Activated T-helper 1 cell treated with anti-CD3 and anti-CD28 coated beads, Interleukin-12 subunit alpha, Interleukin-12 subunit beta, Interleukin-2, Interleukin-4 antibody, amounts not matched to agents 30 ng/mL and 10 ng/mL and 1 ng/mL, durations not matched to agents 14 hours and 24 hours and 36 hours (primary cell): ENCODE measurements at regions not wholly inside any gene's neighbourhood (a gene's known extent, or its start where the extent isn't known, plus 50 kb on each side); places are given as distances from the start of the nearest gene placed in this dataset.

ENCODE experiments used
- DNase-seq: peaks from one replicate; pipeline ENCODE4 v3.0.0; 2021; ENCODE audit warnings: low spot score
- H3K27ac Mint-ChIP-seq: one replicate; pipeline ENCODE4 v1.8.0; 2021; ENCODE audit warnings: mild to moderate bottlenecking, mixed read lengths
- H3K27me3 Mint-ChIP-seq: one replicate; pipeline ENCODE4 v1.8.0; 2022; ENCODE audit warnings: mild to moderate bottlenecking, moderate library complexity, mixed read lengths; ENCODE audit not compliant: insufficient read depth
- H3K36me3 Mint-ChIP-seq: one replicate; pipeline ENCODE4 v1.8.0; 2021; ENCODE audit warnings: low read depth, mixed read lengths
- H3K4me1 Mint-ChIP-seq: one replicate; pipeline ENCODE4 v1.8.0; 2021; ENCODE audit warnings: low read depth, mixed read lengths
- H3K4me3 Mint-ChIP-seq: one replicate; pipeline ENCODE4 v1.8.0; 2021; ENCODE audit warnings: mild to moderate bottlenecking, moderate library complexity, mixed read lengths
- H3K9me3 Mint-ChIP-seq: one replicate; pipeline ENCODE4 v1.8.0; 2021; ENCODE audit warnings: mixed read lengths
- intact Hi-C: fragments of 100-400 bp; cut with micrococcal nuclease; formaldehyde crosslinking; loops from one replicate; pipeline ENCODE4 v1.15.1; 2024

GRCh38 chr18:61616111-61616610, 276.6 kb downstream of the RNF152 start:
- Mint-ChIP-seq H3K9me3 (no peaks in the 10 kb centered on the region), H3K27me3 (peaks cover 9% of the 10 kb centered on the region), H3K4me3 (no peak overlapping the region), H3K4me1 (no peaks in the 10 kb centered on the region), H3K36me3 (no peaks in the 10 kb centered on the region), H3K27ac (no peak overlapping the region)
- DNase-seq: no peak
- intact Hi-C loops: no loop called here

DNA sequence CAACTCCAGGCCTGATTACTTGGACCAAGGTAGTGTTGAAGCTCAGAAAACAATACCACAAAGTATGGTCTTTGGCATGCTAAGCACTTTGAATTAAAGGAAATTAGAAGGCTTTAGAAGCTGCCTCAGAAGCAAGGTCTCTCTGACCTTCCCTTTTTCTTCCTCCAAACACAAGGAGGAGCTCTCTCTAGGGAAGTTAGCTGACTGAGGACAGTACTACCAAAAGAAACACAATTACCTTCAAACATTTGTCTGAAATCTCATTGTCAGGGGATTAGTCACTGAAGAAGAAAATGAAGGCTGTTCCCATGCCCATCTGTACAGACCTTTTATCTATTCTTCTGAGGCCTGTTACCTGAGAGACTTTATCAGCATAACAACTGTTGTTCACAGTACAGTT, 279.3 kb downstream of the CDH20 start:
- no peak for DNase-seq
- H3K4me3 Mint-ChIP-seq: no peak overlapping the region
- no peak overlapping the region for H3K27ac Mint-ChIP-seq
- intact Hi-C loops: no loop called here
- H3K4me1 Mint-ChIP-seq: no peaks in the 10 kb centered on the region
- H3K9me3 Mint-ChIP-seq: no peaks in the 10 kb centered on the region
- no peaks in the 10 kb centered on the region for H3K36me3 Mint-ChIP-seq
- H3K27me3 Mint-ChIP-seq: peaks cover 15% of the 10 kb centered on the region

GRCh38 chr18:61609131-61609530, 275.9 kb downstream of the CDH20 start:
- Mint-ChIP-seq H3K4me1 (no peaks in the 10 kb centered on the region), H3K36me3 (no peaks in the 10 kb centered on the region), H3K27me3 (peaks cover 29% of the 10 kb centered on the region), H3K27ac (no peak overlapping the region), H3K4me3 (no peak overlapping the region), H3K9me3 (no peaks in the 10 kb centered on the region)
- no peak for DNase-seq
- intact Hi-C loops: no loop called here

DNA sequence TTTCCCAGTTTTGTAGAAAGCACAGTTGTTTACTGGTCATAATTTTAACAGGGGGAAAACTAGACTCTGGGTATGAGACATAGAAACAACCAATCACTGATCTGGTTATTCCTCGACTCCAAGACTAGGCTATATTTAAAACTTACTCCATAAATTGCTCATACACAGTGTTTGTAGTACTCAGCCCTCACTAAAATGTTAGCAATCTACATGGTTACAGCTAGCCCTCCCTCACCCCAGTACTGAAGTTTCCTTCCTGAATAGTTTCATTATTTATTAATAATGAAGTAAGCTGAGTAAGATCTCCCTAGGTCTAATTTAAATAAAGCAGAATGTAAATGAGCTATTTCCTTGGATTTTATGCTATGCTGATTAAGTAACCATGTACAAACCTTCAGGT, 275.1 kb downstream of the CDH20 start:
- intact Hi-C loops: no loop called here
- H3K27ac Mint-ChIP-seq: no peak overlapping the region
- H3K9me3 Mint-ChIP-seq: no peaks in the 10 kb centered on the region
- H3K27me3 Mint-ChIP-seq: peaks cover 29% of the 10 kb centered on the region
- no peak for DNase-seq
- no peaks in the 10 kb centered on the region for H3K4me1 Mint-ChIP-seq
- no peak overlapping the region for H3K4me3 Mint-ChIP-seq
- H3K36me3 Mint-ChIP-seq: no peaks in the 10 kb centered on the region

DNA sequence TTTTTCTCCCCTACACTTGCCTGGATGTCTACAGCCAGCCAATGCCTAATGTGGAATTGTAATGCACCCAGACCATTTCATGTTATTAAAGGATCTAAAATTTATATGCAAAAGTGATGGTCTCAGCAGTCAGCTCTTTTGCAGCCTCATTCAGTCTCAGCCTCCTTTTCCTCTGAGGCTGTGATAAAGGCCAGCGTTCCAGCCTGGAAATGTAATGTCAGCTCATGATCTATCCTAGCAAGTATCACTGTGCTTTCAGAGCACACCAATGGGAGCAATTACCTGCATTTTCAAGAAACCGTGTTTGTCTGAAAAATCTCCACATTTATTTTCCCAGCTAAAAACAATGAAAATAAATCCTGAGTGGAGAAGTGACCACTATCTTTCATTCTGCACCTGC, 274.6 kb downstream of the CDH20 start:
- no peaks in the 10 kb centered on the region for H3K36me3 Mint-ChIP-seq
- intact Hi-C loops: no loop called here
- H3K27me3 Mint-ChIP-seq: peaks cover 28% of the 10 kb centered on the region
- H3K9me3 Mint-ChIP-seq: no peaks in the 10 kb centered on the region
- H3K4me3 Mint-ChIP-seq: no peak overlapping the region
- H3K4me1 Mint-ChIP-seq: no peaks in the 10 kb centered on the region
- no peak for DNase-seq
- no peak overlapping the region for H3K27ac Mint-ChIP-seq

GRCh38 chr18:61606759-61607158, 273.5 kb downstream of the CDH20 start:
- intact Hi-C loops: no loop called here
- no peak overlapping the region for H3K4me3 Mint-ChIP-seq
- H3K27ac Mint-ChIP-seq: no peak overlapping the region
- H3K36me3 Mint-ChIP-seq: no peaks in the 10 kb centered on the region
- H3K27me3 Mint-ChIP-seq: peaks cover 25% of the 10 kb centered on the region
- no peaks in the 10 kb centered on the region for H3K4me1 Mint-ChIP-seq
- no peak for DNase-seq
- no peaks in the 10 kb centered on the region for H3K9me3 Mint-ChIP-seq

DNA sequence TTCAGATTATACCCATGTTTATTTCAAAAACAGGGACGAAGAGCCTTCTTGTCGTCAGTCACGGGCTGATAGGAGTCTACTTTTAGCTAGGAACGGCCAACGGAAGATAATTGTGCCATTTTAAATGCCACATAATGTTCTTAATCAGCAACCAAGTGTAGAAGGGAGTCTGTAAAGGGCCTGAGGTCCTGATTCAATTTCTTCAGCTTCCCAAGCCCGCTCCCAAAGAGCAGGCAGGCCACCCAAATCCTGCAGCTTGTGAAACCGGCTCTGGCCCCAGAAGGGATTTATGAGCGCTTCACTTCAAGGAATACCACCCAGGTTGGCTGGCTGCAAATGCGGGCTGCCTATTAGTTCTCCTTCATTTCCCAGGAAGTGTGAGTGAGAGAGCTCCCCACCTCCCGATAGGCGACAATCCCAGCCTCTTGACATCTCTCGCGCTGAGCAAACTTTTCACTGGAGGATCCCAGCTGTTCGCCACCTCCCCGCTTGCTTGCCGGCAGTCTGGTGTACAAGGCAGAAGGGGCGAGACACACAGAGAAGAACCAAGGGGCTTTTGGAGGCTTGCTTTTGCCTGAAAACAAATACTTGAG, 272.9 kb downstream of the CDH20 start:
- no peak for DNase-seq
- intact Hi-C loops: no loop called here
- no peaks in the 10 kb centered on the region for H3K4me1 Mint-ChIP-seq
- no peak overlapping the region for H3K4me3 Mint-ChIP-seq
- H3K36me3 Mint-ChIP-seq: no peaks in the 10 kb centered on the region
- peaks cover 22% of the 10 kb centered on the region for H3K27me3 Mint-ChIP-seq
- H3K27ac Mint-ChIP-seq: no peak overlapping the region
- H3K9me3 Mint-ChIP-seq: no peaks in the 10 kb centered on the region

DNA sequence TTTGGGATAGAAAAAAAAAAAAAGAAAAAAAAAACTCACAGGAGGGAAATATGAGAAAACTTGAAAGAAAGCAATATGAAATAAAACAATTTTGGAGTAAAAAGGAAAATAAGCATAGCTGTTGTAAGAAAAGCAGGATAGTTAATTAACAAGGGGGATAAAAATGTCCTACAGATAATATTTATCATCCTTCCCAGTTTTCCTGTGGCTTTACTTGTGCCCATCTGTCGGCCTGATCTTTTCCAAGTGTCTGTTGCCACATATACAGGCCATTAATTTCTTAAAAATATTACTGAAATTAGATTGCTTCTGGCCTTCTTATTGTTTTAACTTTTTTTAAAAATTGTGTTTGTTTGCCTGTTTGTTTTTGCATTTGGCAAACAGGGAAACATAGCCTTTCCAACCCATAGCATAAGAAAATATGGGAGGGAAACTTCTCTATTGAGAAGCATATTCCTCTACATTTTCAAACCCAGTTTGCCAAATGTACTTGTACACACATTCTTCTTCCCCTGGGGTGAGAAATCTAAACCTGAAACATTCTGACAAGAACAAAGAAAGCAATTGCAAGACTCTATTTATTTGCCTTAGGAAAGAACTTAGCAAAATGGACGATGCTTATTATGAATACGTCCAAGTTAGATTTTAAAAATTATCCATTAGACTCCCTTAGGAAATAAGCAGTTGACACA, 272.3 kb downstream of the CDH20 start:
- H3K4me3 Mint-ChIP-seq: no peak overlapping the region
- no peaks in the 10 kb centered on the region for H3K9me3 Mint-ChIP-seq
- H3K27me3 Mint-ChIP-seq: peaks cover 22% of the 10 kb centered on the region
- no peaks in the 10 kb centered on the region for H3K4me1 Mint-ChIP-seq
- H3K36me3 Mint-ChIP-seq: no peaks in the 10 kb centered on the region
- no peak for DNase-seq
- intact Hi-C loops: no loop called here
- H3K27ac Mint-ChIP-seq: no peak overlapping the region
